ENCODE measurements at regions not wholly inside any gene's neighbourhood (a gene's known extent, or its start where the extent isn't known, plus 50 kb on each side); places are given as distances from the start of the nearest gene placed in this dataset.

GRCh38 chr10:131830446-131831130, 70.2 kb upstream of the PPP2R2D start:
- H3K36me3 ChIP-seq (ENCODE audit: control insufficient read depth, insufficient read depth, low read length): no peaks in the 10 kb centered on the region
- ChIA-PET CTCF (no interaction called here), POLR2A (no interaction called here)
- no peak for DNase-seq (ENCODE audit: low read depth)
- TF ChIP-seq CTCF (IDR thresholded peaks at IDR 0.05; ENCODE audit: insufficient read depth, low read depth, low read length): no peak
- no peak overlapping the region for H3K4me3 ChIP-seq (ENCODE audit: low read depth, low read length)
- H3K27me3 ChIP-seq (ENCODE audit: control insufficient read depth, insufficient read depth, low read length): no peaks in the 10 kb centered on the region

GRCh38 chr10:131831561-131831960, 69.2 kb upstream of the PPP2R2D start:
- no peak for TF ChIP-seq CTCF (IDR thresholded peaks at IDR 0.05; ENCODE audit: insufficient read depth, low read depth, low read length)
- POLR2A ChIA-PET: no interaction called here
- no peaks in the 10 kb centered on the region for H3K27me3 ChIP-seq (ENCODE audit: control insufficient read depth, insufficient read depth, low read length)
- no peak overlapping the region for H3K4me3 ChIP-seq (ENCODE audit: low read depth, low read length)
- H3K36me3 ChIP-seq (ENCODE audit: control insufficient read depth, insufficient read depth, low read length): no peaks in the 10 kb centered on the region
- no peak for DNase-seq (ENCODE audit: low read depth)
- CTCF ChIA-PET: no interaction called here

GRCh38 chr10:131832056-131832685, 68.6 kb upstream of the PPP2R2D start:
- no peak for TF ChIP-seq CTCF (IDR thresholded peaks at IDR 0.05; ENCODE audit: insufficient read depth, low read depth, low read length)
- CTCF ChIA-PET: no interaction called here
- POLR2A ChIA-PET: no interaction called here
- no peaks in the 10 kb centered on the region for H3K36me3 ChIP-seq (ENCODE audit: control insufficient read depth, insufficient read depth, low read length)
- H3K27me3 ChIP-seq (ENCODE audit: control insufficient read depth, insufficient read depth, low read length): no peaks in the 10 kb centered on the region
- H3K4me3 ChIP-seq (ENCODE audit: low read depth, low read length): no peak overlapping the region
- no peak for DNase-seq (ENCODE audit: low read depth)

GRCh38 chr10:131833013-131833412, 67.8 kb upstream of the PPP2R2D start:
- no peaks in the 10 kb centered on the region for H3K27me3 ChIP-seq (ENCODE audit: control insufficient read depth, insufficient read depth, low read length)
- TF ChIP-seq CTCF (IDR thresholded peaks at IDR 0.05; ENCODE audit: insufficient read depth, low read depth, low read length): no peak
- no peak for DNase-seq (ENCODE audit: low read depth)
- no peak overlapping the region for H3K4me3 ChIP-seq (ENCODE audit: low read depth, low read length)
- ChIA-PET CTCF (no interaction called here), POLR2A (no interaction called here)
- no peaks in the 10 kb centered on the region for H3K36me3 ChIP-seq (ENCODE audit: control insufficient read depth, insufficient read depth, low read length)

- ChIA-PET CTCF (no interaction called here), POLR2A (no interaction called here)
- DNase-seq (ENCODE audit: low read depth): no peak
- TF ChIP-seq CTCF (IDR thresholded peaks at IDR 0.05; ENCODE audit: insufficient read depth, low read depth, low read length): no peak
- no peak overlapping the region for H3K4me3 ChIP-seq (ENCODE audit: low read depth, low read length)
- no peaks in the 10 kb centered on the region for H3K27me3 ChIP-seq (ENCODE audit: control insufficient read depth, insufficient read depth, low read length)
- no peaks in the 10 kb centered on the region for H3K36me3 ChIP-seq (ENCODE audit: control insufficient read depth, insufficient read depth, low read length)
Observed at GRCh38 chr10:131833446-131834080, 67.2 kb upstream of the PPP2R2D start.
